HG02571 (cell line): ENCODE measurements at regions not wholly inside any gene's neighbourhood (a gene's known extent, or its start where the extent isn't known, plus 50 kb on each side); places are given as distances from the start of the nearest gene placed in this dataset.

Experiments
- ATAC-seq: cut with Tn5 transposase; IDR thresholded peaks from one replicate; pipeline ENCODE4 v1.9.1; 2021; ENCODE audit warnings: mild to moderate bottlenecking, moderate library complexity; ENCODE audit not compliant: unreplicated experiment

GRCh38 chr7:47047384-47047783 is 534.5 kb downstream of the TNS3 start:
- ATAC-seq = no peak

GRCh38 chr7:47046949-47047348 is 535.0 kb downstream of the TNS3 start:
- ATAC-seq = no peak

GRCh38 chr7:47045207-47046051 is 536.5 kb downstream of the TNS3 start:
- no peak for ATAC-seq

- ATAC-seq = no peak
These were observed 537.3 kb downstream of the TNS3 start for GRCh38 chr7:47044625-47045024.

GRCh38 chr7:47043304-47043703 is 538.6 kb downstream of the TNS3 start:
- no peak for ATAC-seq

- ATAC-seq = no peak
These were observed 539.2 kb downstream of the TNS3 start for GRCh38 chr7:47042669-47043068.

GRCh38 chr7:47040795-47041347 is 541.0 kb downstream of the TNS3 start:
- no peak for ATAC-seq

- no peak for ATAC-seq
These were observed 542.0 kb downstream of the TNS3 start for GRCh38 chr7:47039904-47040303.

- ATAC-seq = no peak
These were observed 542.7 kb downstream of the TNS3 start for GRCh38 chr7:47039089-47039648.

GRCh38 chr7:47038621-47039020 is 543.3 kb downstream of the TNS3 start:
- no peak for ATAC-seq

GRCh38 chr7:47037607-47038006 is 544.3 kb downstream of the TNS3 start:
- ATAC-seq = no peak

GRCh38 chr7:47036909-47037308 is 545.0 kb downstream of the TNS3 start:
- ATAC-seq = no peak

- no peak for ATAC-seq
These were observed 546.4 kb downstream of the TNS3 start for GRCh38 chr7:47035522-47035921.

GRCh38 chr7:47034180-47034579 is 547.7 kb downstream of the TNS3 start:
- no peak for ATAC-seq

- ATAC-seq = no peak
These were observed 549.4 kb downstream of the TNS3 start for GRCh38 chr7:47032536-47032908.

- no peak for ATAC-seq
These were observed 550.0 kb downstream of the TNS3 start for GRCh38 chr7:47031786-47032535.

GRCh38 chr7:47028284-47028683 is 553.6 kb downstream of the TNS3 start:
- no peak for ATAC-seq

GRCh38 chr7:47027695-47028240 is 554.1 kb downstream of the TNS3 start:
- no peak for ATAC-seq

- ATAC-seq = no peak
These were observed 555.0 kb downstream of the TNS3 start for GRCh38 chr7:47026780-47027361.

GRCh38 chr7:47024991-47025390 is 556.9 kb downstream of the TNS3 start:
- ATAC-seq = no peak

GRCh38 chr7:47008461-47008860 is 573.5 kb downstream of the TNS3 start:
- ATAC-seq = no peak
